ENCODE measurements at regions not wholly inside any gene's neighbourhood (a gene's known extent, or its start where the extent isn't known, plus 50 kb on each side); places are given as distances from the start of the nearest gene placed in this dataset.

GRCh38 chr11:26820739-26821138 lies 98.9 kb upstream of the SLC5A12 start:
- no peak for TF ChIP-seq EZH2 (IDR thresholded peaks at IDR 0.05; ENCODE audit: insufficient read depth, low read length)
- no peak for TF ChIP-seq CTCF (IDR thresholded peaks at IDR 0.05; ENCODE audit: insufficient read depth, low read depth, low read length)

Measured in astrocyte (in vitro differentiated cells and primary cell).